IMR-90 (cell line): ENCODE measurements at regions not wholly inside any gene's neighbourhood (a gene's known extent, or its start where the extent isn't known, plus 50 kb on each side); places are given as distances from the start of the nearest gene placed in this dataset.

Experiments used
- ATAC-seq: fragments of 200-7000 bp; cut with Tn5 transposase; 2 replicates; pipeline ENCODE4 v1.9.1; 2020; ENCODE audit warnings: low read depth, mild to moderate bottlenecking, moderate library complexity
- BruUV-seq: library from RNA; stranded (reverse); fragments of 400-500 nt; replicated peaks from 2 replicates; lab custom pipeline; 2021; lab: Mats Ljungman, UMichigan
- CTCF ChIA-PET: fragments of 300-600 bp; formaldehyde crosslinking; extraction: SDS; loops from one replicate; lab custom pipeline; 2021; ENCODE audit warnings: antibody characterized with exemption; lab: Yijun Ruan, JAX
- POLR2A ChIA-PET: fragments of 300-600 bp; sonication (Branson Sonifier 250); formaldehyde crosslinking; loops from one replicate; lab custom pipeline; 2022; ENCODE audit warnings: antibody characterized with exemption; ENCODE audit not compliant: unreplicated experiment; lab: Charles Lee
- DNase-seq: peaks from one replicate; pipeline ENCODE4 v3.0.0; 2013
- H2AFZ ChIP-seq: replicated peaks from 2 replicates; pipeline ENCODE3; 2013; ENCODE audit warnings: low read length, mild to moderate bottlenecking; ENCODE audit not compliant: poor library complexity
- H2AK5ac ChIP-seq: 2 replicates; pipeline ENCODE4 v1.6.1; 2013; ENCODE audit warnings: low read depth, low read length, inconsistent platforms
- H2AK9ac ChIP-seq: replicated peaks from 2 replicates; pipeline ENCODE3; 2013; ENCODE audit warnings: mild to moderate bottlenecking, low read depth, low read length, moderate library complexity; ENCODE audit not compliant: poor library complexity
- H2BK120ac ChIP-seq: 2 replicates; pipeline ENCODE4 v1.6.1; 2013; ENCODE audit warnings: low read depth, low read length, inconsistent platforms
- H2BK15ac ChIP-seq: 3 replicates; pipeline ENCODE4 v1.6.1; 2013; ENCODE audit warnings: low read depth, low read length, inconsistent platforms
- H2BK20ac ChIP-seq: 2 replicates; pipeline ENCODE4 v1.6.1; 2013; ENCODE audit warnings: low read depth, mild to moderate bottlenecking, inconsistent platforms, low read length, moderate library complexity
- H2BK5ac ChIP-seq: 2 replicates; pipeline ENCODE4 v1.6.1; 2013; ENCODE audit warnings: mild to moderate bottlenecking, low read depth, low read length, inconsistent platforms; ENCODE audit not compliant: poor library complexity, severe bottlenecking
- H3K14ac ChIP-seq: replicated peaks from 2 replicates; pipeline ENCODE4 v1.6.1; 2013; ENCODE audit warnings: low read depth, low read length, inconsistent platforms
- H3K18ac ChIP-seq: 2 replicates; pipeline ENCODE4 v1.6.1; 2013; ENCODE audit warnings: low read depth, low read length, control low read depth
- H3K23ac ChIP-seq: 2 replicates; pipeline ENCODE4 v1.6.1; 2013; ENCODE audit warnings: low read depth, low read length, inconsistent platforms
- H3K27ac ChIP-seq: 2 replicates; pipeline ENCODE4 v1.5.1; 2013; ENCODE audit warnings: mild to moderate bottlenecking, control low read depth, low read length; ENCODE audit not compliant: insufficient read depth
- H3K27me3 ChIP-seq: 2 replicates; pipeline ENCODE4 v1.6.1; 2013; ENCODE audit warnings: low read length; ENCODE audit not compliant: control insufficient read depth, insufficient read depth
- H3K36me3 ChIP-seq: 2 replicates; pipeline ENCODE4 v1.6.1; 2013; ENCODE audit warnings: low read length, mixed read lengths; ENCODE audit not compliant: control insufficient read depth, insufficient read depth
- H3K4ac ChIP-seq: 2 replicates; pipeline ENCODE4 v1.6.1; 2013; ENCODE audit warnings: low read depth, low read length, inconsistent platforms
- H3K4me1 ChIP-seq: 2 replicates; pipeline ENCODE4 v1.6.1; 2013; ENCODE audit warnings: low read length, mixed read lengths; ENCODE audit not compliant: control insufficient read depth, insufficient read depth
- H3K4me2 ChIP-seq: 2 replicates; pipeline ENCODE4 v1.6.1; 2013; ENCODE audit warnings: low read depth, mild to moderate bottlenecking, control low read depth, low read length, moderate library complexity
- H3K4me3 ChIP-seq: 2 replicates; pipeline ENCODE4 v1.5.1; 2013; ENCODE audit warnings: low read depth, mild to moderate bottlenecking, control low read depth, low read length, moderate library complexity; ENCODE audit not compliant: insufficient read depth
- H3K56ac ChIP-seq: 2 replicates; pipeline ENCODE4 v1.6.1; 2013; ENCODE audit warnings: low read length, inconsistent platforms; ENCODE audit not compliant: insufficient read depth; ENCODE audit errors: extremely low read depth
- H3K79me1 ChIP-seq, 2 experiments: 2 replicates each; pipeline ENCODE4 v1.6.1; 2013; ENCODE audit warnings: low read length in 2 of 2, inconsistent platforms in 1 of 2, low read depth in 1 of 2
- H3K9ac ChIP-seq: 2 replicates; pipeline ENCODE4 v1.6.1; 2013; ENCODE audit warnings: low read depth, low read length, control low read depth
- H3K9me1 ChIP-seq: 2 replicates; pipeline ENCODE4 v1.6.1; 2013; ENCODE audit warnings: low read length, inconsistent platforms; ENCODE audit not compliant: insufficient read depth
- H3K9me3 ChIP-seq: 2 replicates; pipeline ENCODE4 v1.6.1; 2013; ENCODE audit warnings: low read length; ENCODE audit not compliant: control insufficient read depth, insufficient read depth
- H4K20me1 ChIP-seq: 2 replicates; pipeline ENCODE4 v1.6.1; 2013; ENCODE audit warnings: low read length, inconsistent platforms; ENCODE audit not compliant: insufficient read depth
- H4K5ac ChIP-seq: 2 replicates; pipeline ENCODE4 v1.6.1; 2013; ENCODE audit warnings: mild to moderate bottlenecking, low read depth, low read length, control low read depth
- H4K8ac ChIP-seq, 2 experiments: 2 replicates each; pipeline ENCODE4 v1.6.1; 2013; ENCODE audit warnings: low read depth in 2 of 2, low read length in 2 of 2, control low read depth in 1 of 2, inconsistent platforms in 1 of 2
- H4K91ac ChIP-seq: 2 replicates; pipeline ENCODE4 v1.6.1; 2013; ENCODE audit warnings: low read depth, low read length, inconsistent platforms; ENCODE audit not compliant: insufficient read depth
- BHLHE40 ChIP-seq: fragments of 150-350 bp; IDR thresholded peaks from 2 replicates; pipeline ENCODE4 v1.6.1; 2016; ENCODE audit warnings: mild to moderate bottlenecking, low read depth, low read length
- CEBPB ChIP-seq: IDR thresholded peaks from 2 replicates; pipeline ENCODE4 v1.6.1; 2012; ENCODE audit warnings: low read depth, low read length, improper control_type of control experiment
- CHD1 ChIP-seq: IDR thresholded peaks from 2 replicates; pipeline ENCODE4 v1.6.1; 2012; ENCODE audit warnings: low read depth, low read length, improper control_type of control experiment
- CTCF ChIP-seq: conservative IDR thresholded peaks from 2 replicates; pipeline ENCODE4 v1.5.1; 2012; ENCODE audit warnings: mild to moderate bottlenecking, low read depth, low read length, improper control_type of control experiment
- ELK1 ChIP-seq: fragments of 150-350 bp; IDR thresholded peaks from 2 replicates; pipeline ENCODE4 v1.6.1; 2016; ENCODE audit warnings: low read depth, mild to moderate bottlenecking, low read length, moderate library complexity, borderline replicate concordance
- FOS ChIP-seq: fragments of 150-350 bp; IDR thresholded peaks from 2 replicates; pipeline ENCODE4 v1.6.1; 2016; ENCODE audit warnings: low read depth, low read length
- MAZ ChIP-seq: IDR thresholded peaks from 2 replicates; pipeline ENCODE4 v1.6.1; 2012; ENCODE audit warnings: low read depth, mild to moderate bottlenecking, low read length, improper control_type of control experiment, moderate library complexity, borderline replicate concordance
- MXI1 ChIP-seq: IDR thresholded peaks from 2 replicates; pipeline ENCODE4 v1.6.1; 2012; ENCODE audit warnings: low read depth, mild to moderate bottlenecking, low read length, moderate library complexity, borderline replicate concordance
- NFE2L2 ChIP-seq: fragments of 150-350 bp; IDR thresholded peaks from 2 replicates; pipeline ENCODE4 v1.6.1; 2016; ENCODE audit warnings: low read depth, mild to moderate bottlenecking, low read length
- RAD21 ChIP-seq: IDR thresholded peaks from 2 replicates; pipeline ENCODE4 v1.6.1; 2012; ENCODE audit warnings: low read length, improper control_type of control experiment
- RCOR1 ChIP-seq: IDR thresholded peaks from 2 replicates; pipeline ENCODE4 v1.6.1; 2012; ENCODE audit warnings: mild to moderate bottlenecking, low read length, improper control_type of control experiment; ENCODE audit not compliant: insufficient replicate concordance
- RFX5 ChIP-seq: IDR thresholded peaks from 2 replicates; pipeline ENCODE4 v1.8.0; 2012; ENCODE audit warnings: low read depth, mild to moderate bottlenecking, low read length, moderate library complexity
- USF2 ChIP-seq: fragments of 150-350 bp; IDR thresholded peaks from 2 replicates; pipeline ENCODE4 v1.6.1; 2017; ENCODE audit warnings: mild to moderate bottlenecking, antibody characterized with exemption, low read length, low read depth
- WGBS, 2 experiments: methylation state at CpG; one replicate each; pipeline versions ENCODE4 v1.1.5 to v1.1.7; 2013; ENCODE audit warnings: missing lambda C conversion rate in 2 of 2; ENCODE audit not compliant: insufficient read length in 1 of 2; ENCODE audit errors: extremely low coverage in 2 of 2; 5-methylcytosine and 5-hydroxymethylcytosine counted together
- dilution Hi-C: fragments of 300-500 bp; cut with HindIII; formaldehyde crosslinking; loops from one replicate; pipeline ENCODE4 v1.14.3; 2018; ENCODE audit warnings: low sequenced_read_pairs; ENCODE audit not compliant: unreplicated experiment
- in situ Hi-C: fragments of 300-500 bp; cut with MboI; formaldehyde crosslinking; loops from 3 replicates; pipeline ENCODE4 v1.14.3; 2019; ENCODE audit warnings: low sequenced_read_pairs, inconsistent platforms, mixed read lengths
- intact Hi-C: fragments of 100-400 bp; cut with micrococcal nuclease; formaldehyde crosslinking; loops from 2 replicates; pipeline ENCODE4 v1.10.0; 2022

- Histone ChIP-seq H3K9ac (no peak overlapping the region), H3K27ac (no peak overlapping the region), H4K8ac (no peak overlapping the region), H3K79me1 (no peaks in the 10 kb centered on the region), H3K4me2 (no peak overlapping the region), H3K14ac (no peak overlapping the region), H2BK5ac (no peak overlapping the region), H4K91ac (no peak overlapping the region), H3K18ac (no peak overlapping the region), H3K9me1 (no peaks in the 10 kb centered on the region), H3K4me3 (no peak overlapping the region), H3K4me1 (no peaks in the 10 kb centered on the region), H4K20me1 (no peaks in the 10 kb centered on the region), H3K9me3 (peaks cover 25% of the 10 kb centered on the region), H2AK5ac (no peak overlapping the region), H2AFZ (no peak overlapping the region), H3K36me3 (no peaks in the 10 kb centered on the region), H3K23ac (no peak overlapping the region), H2BK120ac (no peak overlapping the region), H3K27me3 (no peaks in the 10 kb centered on the region), H2BK20ac (no peak overlapping the region), H2AK9ac (no peak overlapping the region), H4K5ac (no peak overlapping the region), H2BK15ac (no peak overlapping the region), H3K56ac (no peak overlapping the region), H3K4ac (no peak overlapping the region)
- CTCF ChIA-PET: no interaction called here
- TF ChIP-seq USF2 (no peak), CEBPB (no peak), NFE2L2 (no peak), RFX5 (no peak), CTCF (no peak), ELK1 (no peak), MAZ (no peak), MXI1 (no peak), CHD1 (no peak), BHLHE40 (no peak), RCOR1 (no peak), FOS (no peak), RAD21 (no peak)
- no peak for ATAC-seq
- no TSS peak for BruUV-seq
- dilution Hi-C loops: no loop called here
- in situ Hi-C loops: no loop called here
- POLR2A ChIA-PET: no interaction called here
- DNase-seq: no peak
- intact Hi-C loops: no loop called here
- WGBS, 2 experiments: 80% methylated on average over 1 of the region's 7 CpGs; no CpG with 5 or more reads in 1 of the 2 experiments
Observed at GRCh38 chr6:167464177-167464576, 139.3 kb downstream of the TTLL2 start.
